ENCODE measurements at regions not wholly inside any gene's neighbourhood (a gene's known extent, or its start where the extent isn't known, plus 50 kb on each side); places are given as distances from the start of the nearest gene placed in this dataset.

DNA sequence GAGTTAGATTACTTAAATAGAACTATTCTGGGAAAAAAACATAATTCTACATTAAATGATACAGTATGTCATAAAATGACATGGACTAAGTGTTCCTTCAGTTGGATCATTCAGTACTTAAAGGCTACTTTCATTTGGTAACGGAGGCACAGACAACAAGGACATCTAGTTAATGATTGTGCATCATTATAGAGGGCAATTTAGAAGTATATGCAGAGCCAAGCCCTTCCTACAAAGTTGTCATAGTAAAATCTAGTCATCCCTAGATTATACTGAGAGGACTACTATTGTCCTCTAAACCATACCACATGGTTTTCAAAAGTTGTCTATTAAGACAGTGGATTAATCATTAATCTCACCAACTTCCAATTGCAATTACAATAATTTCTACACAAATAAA lies 53.9 kb upstream of the STXBP5 start:
- Mint-ChIP-seq H3K36me3 (no peaks in the 10 kb centered on the region), H3K27ac (no peak overlapping the region), H3K27me3 (ENCODE audit: low read depth) (no peaks in the 10 kb centered on the region), H3K9me3 (peaks cover 12% of the 10 kb centered on the region), H3K4me1 (no peaks in the 10 kb centered on the region), H3K4me3 (no peak overlapping the region)
- no peak for DNase-seq (ENCODE audit: low spot score)
- no peak for TF ChIP-seq GABPB1 (CRISPR knock-in tag; IDR thresholded peaks at IDR 0.05)
- no peak for TF ChIP-seq ZNF671 (CRISPR knock-in tag; IDR thresholded peaks at IDR 0.05)
- TF ChIP-seq CBFB (CRISPR knock-in tag; IDR thresholded peaks at IDR 0.05; ENCODE audit: low read depth) = no peak
- CTCF ChIA-PET = no interaction called here
- no peak for ATAC-seq
- POLR2A ChIA-PET = no interaction called here

Measured in WTC11 (cell line).